ENCODE measurements at regions not wholly inside any gene's neighbourhood (a gene's known extent, or its start where the extent isn't known, plus 50 kb on each side); places are given as distances from the start of the nearest gene placed in this dataset.
A peak's percentile ranks its signal among the peaks of the same experiment; 100 is the strongest.

GRCh38 chr7:142460402-142461117, 202.7 kb upstream of the PRSS58 start:
- no peak overlapping the region for H3K4me3 ChIP-seq (ENCODE audit: low read depth, low read length)
- no peak for TF ChIP-seq CTCF (IDR thresholded peaks at IDR 0.05; ENCODE audit: low read depth, low read length)
- DNase-seq (ENCODE audit: low read depth, low spot score) = peak; percentile 32
- in situ Hi-C loops (cut with HindIII; ENCODE audit: low sequenced_read_pairs) = no loop called here

GRCh38 chr7:142459551-142459963, 201.7 kb upstream of the PRSS58 start:
- in situ Hi-C loops (cut with HindIII; ENCODE audit: low sequenced_read_pairs) = no loop called here
- DNase-seq (ENCODE audit: low read depth, low spot score) = peak; percentile 85
- H3K4me3 ChIP-seq (ENCODE audit: low read depth, low read length) = no peak overlapping the region
- peak; percentile 70 for TF ChIP-seq CTCF (IDR thresholded peaks at IDR 0.05; ENCODE audit: low read depth, low read length)

- no peak overlapping the region for H3K4me3 ChIP-seq (ENCODE audit: low read depth, low read length)
- DNase-seq (ENCODE audit: low read depth, low spot score) = no peak
- in situ Hi-C loops (cut with HindIII; ENCODE audit: low sequenced_read_pairs) = no loop called here
- TF ChIP-seq CTCF (IDR thresholded peaks at IDR 0.05; ENCODE audit: low read depth, low read length) = no peak
Measured at GRCh38 chr7:142457146-142457703, 199.4 kb upstream of the PRSS58 start.

- no peak for DNase-seq (ENCODE audit: low read depth, low spot score)
- in situ Hi-C loops (cut with HindIII; ENCODE audit: low sequenced_read_pairs) = no loop called here
- no peak for TF ChIP-seq CTCF (IDR thresholded peaks at IDR 0.05; ENCODE audit: low read depth, low read length)
- no peak overlapping the region for H3K4me3 ChIP-seq (ENCODE audit: low read depth, low read length)
Measured at GRCh38 chr7:142455392-142455791, 197.5 kb upstream of the PRSS58 start.

GRCh38 chr7:142454862-142455261, 197.0 kb upstream of the PRSS58 start:
- H3K4me3 ChIP-seq (ENCODE audit: low read depth, low read length) = no peak overlapping the region
- no peak for DNase-seq (ENCODE audit: low read depth, low spot score)
- in situ Hi-C loops (cut with HindIII; ENCODE audit: low sequenced_read_pairs) = no loop called here
- no peak for TF ChIP-seq CTCF (IDR thresholded peaks at IDR 0.05; ENCODE audit: low read depth, low read length)

- no peak overlapping the region for H3K4me3 ChIP-seq (ENCODE audit: low read depth, low read length)
Measured at GRCh38 chr7:142452791-142453190, 194.9 kb upstream of the PRSS58 start.

More at GRCh38 chr7:142452791-142453190, 194.9 kb upstream of the PRSS58 start:
- no peak for TF ChIP-seq CTCF (IDR thresholded peaks at IDR 0.05; ENCODE audit: low read depth, low read length)
- no peak for DNase-seq (ENCODE audit: low read depth, low spot score)
- in situ Hi-C loops (cut with HindIII; ENCODE audit: low sequenced_read_pairs) = no loop called here
